H1 (cell line): ENCODE measurements at regions not wholly inside any gene's neighbourhood (a gene's known extent, or its start where the extent isn't known, plus 50 kb on each side); places are given as distances from the start of the nearest gene placed in this dataset.

Source experiments
- ASH2L ChIP-seq: fragments of 200-600, 300-600 bp; sonication (generic); IDR thresholded peaks from one replicate; pipeline ENCODE4 v1.7.1; 2017; ENCODE audit warnings: low read length
- BACH1 ChIP-seq: IDR thresholded peaks from 2 replicates; pipeline ENCODE4 v1.6.1; 2012; ENCODE audit warnings: low read length, improper control_type of control experiment
- BCL11A ChIP-seq, 2 experiments: IDR thresholded peaks; one replicate each; pipeline ENCODE4 v1.6.1; 2011; ENCODE audit warnings: low read depth in 2 of 2, low read length in 2 of 2, mild to moderate bottlenecking in 2 of 2
- CBX5 ChIP-seq: fragments of 300-800, 300-1000 bp; sonication (generic); IDR thresholded peaks from 2 replicates; pipeline ENCODE4 v1.7.1; 2016; ENCODE audit warnings: antibody characterized with exemption, low read length, low read depth
- CHD2 ChIP-seq: IDR thresholded peaks from 2 replicates; pipeline ENCODE4 v1.6.1; 2012; ENCODE audit warnings: low read length, improper control_type of control experiment
- CTBP2 ChIP-seq: IDR thresholded peaks from 2 replicates; pipeline ENCODE4 v1.7.0; 2011; ENCODE audit warnings: borderline replicate concordance, mild to moderate bottlenecking, moderate library complexity, mixed read lengths, low read length; ENCODE audit not compliant: insufficient read depth, insufficient read length
- CTCF ChIP-seq, 3 experiments: IDR thresholded peaks; 1 replicate in 2 of 3; 2 replicates in 1 of 3; pipeline versions ENCODE4 v1.5.1 to v1.6.1; 2011; ENCODE audit warnings: low read length in 3 of 3, mild to moderate bottlenecking in 3 of 3, inconsistent platforms in 2 of 3, low read depth in 1 of 3, moderate library complexity in 1 of 3; ENCODE audit not compliant: insufficient read depth in 1 of 3; ENCODE audit errors: control extremely low read depth in 1 of 3
- EZH2 ChIP-seq: fragments of 200-600 bp; sonication (generic); IDR thresholded peaks from 2 replicates; pipeline ENCODE4 v1.7.1; 2012; ENCODE audit warnings: low read depth, mild to moderate bottlenecking, moderate library complexity, low read length, inconsistent platforms; ENCODE audit not compliant: severe bottlenecking
- HDAC2 ChIP-seq, 2 experiments: fragments of 300-600 bp in 1 of 2; sonication (generic) in 1 of 2; IDR thresholded peaks; 2 replicates each; pipeline ENCODE4 v1.6.1; 2011 to 2012; ENCODE audit warnings: low read depth in 2 of 2, low read length in 2 of 2, mild to moderate bottlenecking in 2 of 2, moderate library complexity in 2 of 2, borderline replicate concordance in 1 of 2, inconsistent platforms in 1 of 2
- HDAC6 ChIP-seq: IDR thresholded peaks from one replicate; pipeline ENCODE4 v1.7.1; 2012; ENCODE audit warnings: low read depth, mild to moderate bottlenecking, inconsistent platforms, low read length, moderate library complexity
- KDM4A ChIP-seq: IDR thresholded peaks from one replicate; pipeline ENCODE4 v1.7.1; 2012; ENCODE audit warnings: low read depth, mild to moderate bottlenecking, moderate library complexity, low read length, inconsistent platforms; ENCODE audit not compliant: severe bottlenecking
- MAX ChIP-seq: IDR thresholded peaks from 2 replicates; pipeline ENCODE4 v1.6.1; 2012; ENCODE audit warnings: inconsistent platforms
- PHF8 ChIP-seq: fragments of 200-600 bp; sonication (generic); conservative IDR thresholded peaks from 2 replicates; pipeline ENCODE4 v1.7.1; 2012; ENCODE audit warnings: low read depth, mild to moderate bottlenecking, inconsistent platforms, low read length, moderate library complexity
- POLR2A ChIP-seq, 2 experiments: IDR thresholded peaks; 1 replicate in 1 of 2; 2 replicates in 1 of 2; pipeline ENCODE4 v1.6.1; 2011; ENCODE audit warnings: low read depth in 2 of 2, low read length in 2 of 2, mild to moderate bottlenecking in 2 of 2; ENCODE audit errors: control extremely low read depth in 1 of 2
- POLR2AphosphoS5 ChIP-seq: IDR thresholded peaks from 2 replicates; pipeline ENCODE4 v1.6.1; 2011; ENCODE audit warnings: low read depth, low read length
- RXRA ChIP-seq: IDR thresholded peaks from 2 replicates; pipeline ENCODE4 v1.6.1; 2011; ENCODE audit warnings: low read depth, mild to moderate bottlenecking, low read length, moderate library complexity; ENCODE audit not compliant: insufficient read depth
- SIN3A ChIP-seq, 2 experiments: IDR thresholded peaks in 1 of 2; conservative IDR thresholded peaks in 1 of 2; 2 replicates each; pipeline ENCODE4 v1.6.1; 2011 to 2012; ENCODE audit warnings: low read length in 2 of 2, improper control_type of control experiment in 1 of 2, low read depth in 1 of 2, mild to moderate bottlenecking in 1 of 2
- SIRT6 ChIP-seq: IDR thresholded peaks from one replicate; pipeline ENCODE4 v1.7.1; 2012; ENCODE audit warnings: low read length, inconsistent platforms
- SUZ12 ChIP-seq: fragments of 200-600 bp; sonication (generic); IDR thresholded peaks from 2 replicates; pipeline ENCODE4 v1.6.1; 2012; ENCODE audit warnings: mild to moderate bottlenecking, inconsistent platforms, low read length, moderate library complexity, mixed read lengths
- TAF7 ChIP-seq: optimal IDR thresholded peaks from 2 replicates; pipeline ENCODE3; 2011; ENCODE audit warnings: low read depth, mild to moderate bottlenecking, inconsistent platforms, low read length, moderate library complexity, borderline replicate concordance
- TCF12 ChIP-seq: IDR thresholded peaks from 2 replicates; pipeline ENCODE4 v1.6.1; 2011; ENCODE audit warnings: low read depth, mild to moderate bottlenecking, low read length
- YY1 ChIP-seq: IDR thresholded peaks from 2 replicates; pipeline ENCODE4 v1.6.1; 2011; ENCODE audit warnings: low read depth, mild to moderate bottlenecking, low read length

GRCh38 chr4:112817933-112818593, 181.1 kb downstream of the LARP7 start (continued):
- TF ChIP-seq KDM4A (peak; percentile 27), TAF7 (no peak), MAX (peak; percentile 95), CTCF (IDR thresholded peaks at IDR 0.05; ENCODE audit: control extremely low read depth in 1 of 3, insufficient read depth in 1 of 3, low read depth in 1 of 3, low read length in 3 of 3) (no peak), POLR2AphosphoS5 (0 out of 2 replicates have a peak, but pooled peaks have one; percentile 37), BACH1 (no peak), POLR2A (IDR thresholded peaks at IDR 0.05; ENCODE audit: control extremely low read depth in 1 of 2, low read depth in 2 of 2, low read length in 2 of 2) (no peak), PHF8 (no peak), SUZ12 (no peak), HDAC2 (IDR thresholded peaks at IDR 0.05; ENCODE audit: borderline replicate concordance in 1 of 2, low read depth in 2 of 2, low read length in 2 of 2) (0 out of 4 replicates have a peak, but pooled peaks have one; percentile 14 to 28), TCF12 (no peak), CBX5 (no peak), YY1 (no peak; the same call in 1 of the 2 replicates), EZH2 (no peak), ASH2L (peak; percentile 71), SIN3A (conservative IDR thresholded peaks at IDR 0.05 in 1 of 2, IDR thresholded peaks at IDR 0.05 in 1 of 2; ENCODE audit: low read depth in 1 of 2, low read length in 2 of 2) (peak; percentile 96 to 97), CHD2 (no peak), RXRA (no peak), SIRT6 (no peak), HDAC6 (no peak), CTBP2 (peak; percentile 89), BCL11A (IDR thresholded peaks at IDR 0.05; ENCODE audit: low read depth in 2 of 2, low read length in 2 of 2) (no peak)
